ENCODE measurements at regions not wholly inside any gene's neighbourhood (a gene's known extent, or its start where the extent isn't known, plus 50 kb on each side); places are given as distances from the start of the nearest gene placed in this dataset.

- no peak for TF ChIP-seq POLR2A (IDR thresholded peaks at IDR 0.05)
- TF ChIP-seq CTCF (IDR thresholded peaks at IDR 0.05), result no peak
- TF ChIP-seq EP300 (IDR thresholded peaks at IDR 0.05), result no peak
- no peak for TF ChIP-seq POLR2AphosphoS5 (IDR thresholded peaks at IDR 0.05)
These were observed 622.6 kb upstream of the GOT2 start for GRCh38 chr16:59356709-59357108.
